K562 (cell line): ENCODE measurements at regions not wholly inside any gene's neighbourhood (a gene's known extent, or its start where the extent isn't known, plus 50 kb on each side); places are given as distances from the start of the nearest gene placed in this dataset.

Experiments
- ATAC-seq: fragments of 200-7000 bp; cut with Tn5 transposase; 3 replicates; pipeline ENCODE4 v1.9.1; 2020; ENCODE audit warnings: moderate library complexity
- BruUV-seq: library from RNA; stranded (reverse); fragments of 400-500 nt; replicated peaks from 2 replicates; lab custom pipeline; 2021; lab: Mats Ljungman, UMichigan
- CTCF ChIA-PET: fragments of 300-600 bp; formaldehyde crosslinking; extraction: SDS; loops from one replicate; lab custom pipeline; 2021; ENCODE audit warnings: low intra/inter-chr PET ratio; lab: Yijun Ruan, JAX
- POLR2A ChIA-PET: fragments of 300-600, 350-650 bp; sonication (Branson Sonifier 250); formaldehyde crosslinking; extraction: SDS; loops from one replicate; lab custom pipeline; 2021; ENCODE audit warnings: antibody characterized with exemption, inconsistent platforms; lab: Yijun Ruan, JAX
- DNase-seq, 4 experiments: peaks; one replicate each; pipeline versions ENCODE4 v3.0.0 to v3.0.0-alpha.2; 2011 to 2018; ENCODE audit warnings: low spot score in 3 of 4, mixed read lengths in 3 of 4; ENCODE audit errors: extremely low read depth in 1 of 4
- FAIRE-seq: peaks from 2 replicates; lab custom pipeline; 2011; peaks lifted over from hg19 to GRCh38; lab: Jason Lieb, UNC
- H2AFZ ChIP-seq: 2 replicates; pipeline ENCODE4 v1.6.0; 2011; ENCODE audit warnings: low read depth, low read length, control low read depth, inconsistent platforms
- H3K27ac ChIP-seq: fragments of 200-600 bp; 3 replicates; pipeline ENCODE4 v1.8.0; 2011; ENCODE audit warnings: low read depth, mild to moderate bottlenecking, control low read depth, inconsistent platforms, low read length, moderate library complexity, mixed read lengths; ENCODE audit errors: extremely low read depth
- H3K27me3 ChIP-seq, 2 experiments: fragments of 300-600 bp in 1 of 2; 2 replicates in 1 of 2; 3 replicates in 1 of 2; pipeline versions ENCODE4 v1.6.0 to v1.8.0; 2011; ENCODE audit warnings: inconsistent platforms in 2 of 2, low read length in 2 of 2, mild to moderate bottlenecking in 1 of 2, mixed read lengths in 1 of 2, moderate library complexity in 1 of 2; ENCODE audit not compliant: control insufficient read depth in 2 of 2, insufficient read depth in 2 of 2
- H3K36me3 ChIP-seq: fragments of 300-600 bp; 3 replicates; pipeline ENCODE4 v1.8.0; 2011; ENCODE audit warnings: mild to moderate bottlenecking, low read length, inconsistent platforms; ENCODE audit not compliant: control insufficient read depth, insufficient read depth
- H3K4me1 ChIP-seq, 2 experiments: fragments of 200-600 bp in 1 of 2; replicated peaks in 1 of 2; 2 replicates in 1 of 2; 3 replicates in 1 of 2; pipeline versions ENCODE4 v1.5.1 to v1.8.0; 2011; ENCODE audit warnings: inconsistent platforms in 2 of 2, low read length in 2 of 2, mild to moderate bottlenecking in 1 of 2, mixed read lengths in 1 of 2, moderate library complexity in 1 of 2; ENCODE audit not compliant: control insufficient read depth in 2 of 2, insufficient read depth in 2 of 2
- H3K4me2 ChIP-seq: 2 replicates; pipeline ENCODE4 v1.6.1; 2011; ENCODE audit warnings: low read length, control low read depth, inconsistent platforms, mixed read lengths; ENCODE audit not compliant: insufficient read depth
- H3K4me3 ChIP-seq: fragments of 200-600 bp; sonication (generic), shearing (Covaris generic); 2 replicates; pipeline ENCODE4 v1.5.1; 2016; ENCODE audit warnings: control low read depth, inconsistent platforms
- H3K79me2 ChIP-seq: fragments of 200-600 bp; 3 replicates; pipeline ENCODE4 v1.8.0; 2011; ENCODE audit warnings: low read length, inconsistent platforms; ENCODE audit not compliant: control insufficient read depth, insufficient read depth
- H3K9ac ChIP-seq, 2 experiments: 2 replicates each; pipeline versions ENCODE4 v1.6.0 to v1.6.1; 2011; ENCODE audit warnings: low read depth in 2 of 2, low read length in 2 of 2, control low read depth in 1 of 2, inconsistent platforms in 1 of 2, mild to moderate bottlenecking in 1 of 2, mixed read lengths in 1 of 2; ENCODE audit not compliant: insufficient read depth in 1 of 2
- H3K9me1 ChIP-seq: one replicate; pipeline ENCODE4 v1.6.0; 2011; ENCODE audit warnings: inconsistent platforms, mild to moderate bottlenecking, low read length, moderate library complexity; ENCODE audit not compliant: control insufficient read depth, insufficient read depth
- H3K9me3 ChIP-seq: replicated peaks from 2 replicates; pipeline ENCODE4 v1.5.1; 2011; ENCODE audit warnings: low read depth, low read length, inconsistent platforms; ENCODE audit not compliant: control insufficient read depth, insufficient read depth
- H4K20me1 ChIP-seq: replicated peaks from 2 replicates; pipeline ENCODE4 v1.6.1; 2011; ENCODE audit warnings: low read length, inconsistent platforms, mixed read lengths; ENCODE audit not compliant: control insufficient read depth, insufficient read depth
- CCAR2 ChIP-seq: fragments of 200-400 bp; formaldehyde crosslinking; IDR thresholded peaks from 2 replicates; pipeline ENCODE4 v1.6.1; 2017; ENCODE audit warnings: mild to moderate bottlenecking, low read depth, low read length
- CTBP1 ChIP-seq: fragments of 450-650 bp; IDR thresholded peaks from 2 replicates; pipeline ENCODE4 v1.6.1; 2016; ENCODE audit warnings: borderline replicate concordance
- NFE2L1 ChIP-seq: fragments of 450-650 bp; IDR thresholded peaks from 2 replicates; pipeline ENCODE4 v1.6.1; 2016; ENCODE audit warnings: missing genetic modification characterization, low read depth, mild to moderate bottlenecking, missing compliant biosample characterization, moderate library complexity, borderline replicate concordance
- PATZ1 ChIP-seq: fragments of 250-450 bp; sonication (Bioruptor Pico); IDR thresholded peaks from 2 replicates; pipeline ENCODE4 v1.5.0; 2020; ENCODE audit warnings: mild to moderate bottlenecking, borderline replicate concordance
- POLR2B ChIP-seq: fragments of 450-650 bp; IDR thresholded peaks from 2 replicates; pipeline ENCODE4 v1.6.1; 2018; ENCODE audit warnings: low read depth; ENCODE audit not compliant: partially characterized antibody
- RBM22 ChIP-seq: fragments of 200-400 bp; formaldehyde crosslinking; IDR thresholded peaks from 2 replicates; pipeline ENCODE4 v1.6.1; 2018; ENCODE audit warnings: low read length, low read depth; ENCODE audit not compliant: poor library complexity, severe bottlenecking
- ZNF407 ChIP-seq: fragments of 450-650 bp; IDR thresholded peaks from 2 replicates; pipeline ENCODE4 v1.6.1; 2016; ENCODE audit warnings: low read depth
- WGBS: fragments of 100-300 bp; shearing (Covaris generic); methylation state at CpG from one replicate; pipeline ENCODE4 v1.1.6; 2016; ENCODE audit warnings: low coverage, mixed read lengths; ENCODE audit not compliant: insufficient coverage; ENCODE audit errors: missing lambda C conversion rate; 5-methylcytosine and 5-hydroxymethylcytosine counted together
- in situ Hi-C: fragments of 300-500 bp; cut with MboI; formaldehyde crosslinking; loops from 4 replicates; pipeline ENCODE4 v1.15.0; 2018; ENCODE audit warnings: inconsistent platforms, mixed read lengths
- intact Hi-C: fragments of 100-400 bp; cut with micrococcal nuclease; formaldehyde crosslinking; loops from 2 replicates; pipeline ENCODE4 v1.14.2; 2022
- TF ChIP-seq, protein P1 (sequence below): sonication (generic); formaldehyde crosslinking; IDR thresholded peaks from 2 replicates; pipeline ENCODE4 v1.8.0; 2022; ENCODE audit warnings: mild to moderate bottlenecking, low read depth, missing genetic modification reagents

DNA sequence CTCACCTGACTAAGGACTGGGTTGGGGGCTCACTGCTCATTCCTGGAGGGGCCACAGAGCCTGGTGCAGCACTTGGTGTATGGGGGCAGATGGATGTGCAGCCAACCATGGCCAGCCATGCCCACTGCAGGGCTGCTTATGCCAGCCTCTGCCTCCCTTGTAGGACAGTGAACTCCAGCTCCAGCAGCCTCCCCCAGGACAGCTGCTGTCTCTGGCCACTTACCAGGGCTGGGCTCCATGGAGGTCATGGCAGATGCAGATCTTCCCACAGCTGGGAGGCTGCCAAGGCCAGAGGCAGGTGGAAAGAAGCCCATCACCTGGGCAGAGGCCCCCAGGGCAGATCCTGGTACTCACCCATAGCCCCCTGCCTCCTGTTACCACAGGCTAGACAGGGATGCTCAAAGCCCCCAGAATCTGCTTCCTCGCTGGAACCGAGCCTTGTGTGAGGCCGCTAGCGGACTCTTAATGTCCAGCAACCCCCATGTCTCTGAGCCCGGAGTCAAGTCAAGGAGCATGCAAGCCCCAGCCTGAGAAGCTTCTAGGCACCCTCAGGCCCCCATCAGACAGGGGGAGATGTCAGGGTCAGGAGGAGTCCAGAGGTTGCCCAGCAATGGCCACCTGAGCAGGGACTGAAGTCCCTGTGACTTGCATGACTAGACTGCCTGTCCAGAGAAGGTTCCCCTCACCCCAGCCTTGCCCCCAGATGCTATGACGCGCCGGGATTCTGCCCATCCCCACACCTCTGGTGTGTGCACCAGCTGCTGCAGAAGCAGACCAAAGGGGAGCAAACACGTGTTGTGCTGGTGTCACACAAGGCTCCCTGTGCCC is 123.6 kb downstream of the TWIST2 start (continued):
- TF ChIP-seq, protein P1, sequence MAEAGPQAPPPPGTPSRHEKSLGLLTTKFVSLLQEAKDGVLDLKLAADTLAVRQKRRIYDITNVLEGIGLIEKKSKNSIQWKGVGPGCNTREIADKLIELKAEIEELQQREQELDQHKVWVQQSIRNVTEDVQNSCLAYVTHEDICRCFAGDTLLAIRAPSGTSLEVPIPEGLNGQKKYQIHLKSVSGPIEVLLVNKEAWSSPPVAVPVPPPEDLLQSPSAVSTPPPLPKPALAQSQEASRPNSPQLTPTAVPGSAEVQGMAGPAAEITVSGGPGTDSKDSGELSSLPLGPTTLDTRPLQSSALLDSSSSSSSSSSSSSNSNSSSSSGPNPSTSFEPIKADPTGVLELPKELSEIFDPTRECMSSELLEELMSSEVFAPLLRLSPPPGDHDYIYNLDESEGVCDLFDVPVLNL (CRISPR knock-in tag) = no peak

DNA sequence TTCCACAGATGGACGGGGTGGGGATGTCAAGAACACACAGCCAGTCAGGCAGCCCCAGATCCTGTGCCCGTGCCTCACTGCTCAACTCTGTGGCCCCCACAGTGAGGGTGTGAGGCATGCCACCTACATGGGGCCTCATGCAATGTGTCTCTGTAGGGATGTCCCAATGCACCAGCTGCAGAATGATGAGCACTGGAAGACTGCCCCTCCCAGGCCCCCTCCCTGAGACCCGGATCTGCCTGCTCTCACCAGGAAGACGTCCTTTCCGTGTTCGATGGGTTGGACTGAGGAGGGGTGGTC is 124.2 kb downstream of the TWIST2 start:
- POLR2A ChIA-PET = interaction anchor here (0.6 kb wide), 1 partner anchor 8 kb away, joined by 3 read pairs; no protein-coding TSS in a partner anchor
- 0% methylated on average over 2 of the region's 6 CpGs for WGBS
- in situ Hi-C loops = no loop called here
- TF ChIP-seq CCAR2 (no peak), CTBP1 (no peak), NFE2L1 (no peak), PATZ1 (CRISPR knock-in tag) (no peak), POLR2B (no peak), ZNF407 (no peak), RBM22 (no peak)

More for the DNA sequence above, 124.2 kb downstream of the TWIST2 start:
- Histone ChIP-seq H3K79me2 (no peaks in the 10 kb centered on the region), H3K9me3 (no peaks in the 10 kb centered on the region), H3K9ac (no peak overlapping the region), H3K36me3 (no peaks in the 10 kb centered on the region), H3K9me1 (no peaks in the 10 kb centered on the region), H3K4me1 (peaks cover 0 to 6% of the 10 kb centered on the region in 2 experiments; a peak in 1 of 5 replicates), H3K27me3 (peaks cover 0 to 21% of the 10 kb centered on the region in 2 experiments; a peak in 2 of 5 replicates), H3K27ac (no peak overlapping the region), H3K4me3 (no peak overlapping the region), H3K4me2 (no peak overlapping the region), H2AFZ (no peak overlapping the region), H4K20me1 (no peaks in the 10 kb centered on the region)
- DNase-seq = no peak
- ATAC-seq = no peak
- BruUV-seq = no TSS peak
- intact Hi-C loops = no loop called here
- FAIRE-seq = no peak
- CTCF ChIA-PET = no interaction called here
